Spleen (tissue), 11 donors: ENCODE measurements at regions not wholly inside any gene's neighbourhood (a gene's known extent, or its start where the extent isn't known, plus 50 kb on each side); places are given as distances from the start of the nearest gene placed in this dataset.

Source experiments
- DNase-seq: peaks from one replicate; pipeline ENCODE4 v3.0.0-alpha.2; 2020
- H3K27ac ChIP-seq, 8 donors: fragments of 200-600 bp; sonication (generic) in 7 of 8; 1 replicate in 4 of 8; 2 replicates in 4 of 8; pipeline versions ENCODE4 v1.5.0 to v1.8.0; 2016 to 2021; ENCODE audit warnings: inconsistent platforms in 4 of 8, mild to moderate bottlenecking in 4 of 8, moderate library complexity in 1 of 8
- H3K27me3 ChIP-seq, 7 donors: fragments of 200-600 bp; sonication (generic) in 6 of 7; replicated peaks in 1 of 7; 1 replicate in 4 of 7; 2 replicates in 3 of 7; pipeline versions ENCODE4 v1.5.0 to v1.8.0; 2016 to 2021; ENCODE audit warnings: inconsistent platforms in 3 of 7, mild to moderate bottlenecking in 1 of 7
- H3K36me3 ChIP-seq, 6 donors: fragments of 200-600 bp; sonication (generic) in 5 of 6; 1 replicate in 4 of 6; 2 replicates in 2 of 6; pipeline versions ENCODE4 v1.5.0 to v1.8.0; 2016 to 2021; ENCODE audit warnings: inconsistent platforms in 2 of 6
- H3K4me1 ChIP-seq, 6 donors: fragments of 200-600 bp; sonication (generic) in 5 of 6; 1 replicate in 3 of 6; 2 replicates in 3 of 6; pipeline versions ENCODE4 v1.5.0 to v1.8.0; 2016 to 2021; ENCODE audit warnings: inconsistent platforms in 3 of 6
- H3K4me3 ChIP-seq, 8 donors: fragments of 200-600 bp; sonication (generic) in 7 of 8; 1 replicate in 4 of 8; 2 replicates in 4 of 8; pipeline versions ENCODE4 v1.5.0 to v1.8.0; 2016 to 2021; ENCODE audit warnings: inconsistent platforms in 4 of 8, mild to moderate bottlenecking in 4 of 8, moderate library complexity in 2 of 8
- H3K9me3 ChIP-seq, 8 donors: fragments of 200-600 bp; sonication (generic) in 7 of 8; 1 replicate in 4 of 8; 2 replicates in 4 of 8; pipeline versions ENCODE4 v1.5.0 to v1.8.0; 2016 to 2021; ENCODE audit warnings: inconsistent platforms in 4 of 8
- CTCF ChIP-seq, 11 experiments: fragments of 200-600 bp in 7 of 11; fragments of 450-650 bp in 4 of 11; sonication (generic) in 4 of 11; IDR thresholded peaks in 8 of 11; conservative IDR thresholded peaks in 3 of 11; 1 replicate in 7 of 11; 2 replicates in 4 of 11; pipeline versions ENCODE4 v1.4.0 to v1.8.0; 2016 to 2021; ENCODE audit warnings: antibody characterized with exemption in 11 of 11, inconsistent platforms in 4 of 11, mild to moderate bottlenecking in 1 of 11
- POLR2A ChIP-seq, 3 donors: fragments of 450-650 bp; IDR thresholded peaks; one replicate each; pipeline ENCODE4 v1.5.1; 2017; ENCODE audit warnings: antibody characterized with exemption in 3 of 3, mild to moderate bottlenecking in 1 of 3
- POLR2AphosphoS5 ChIP-seq, 3 donors: sonication (generic); formaldehyde crosslinking; IDR thresholded peaks; one replicate each; pipeline ENCODE4 v1.5.1; 2017; ENCODE audit warnings: antibody characterized with exemption in 3 of 3
- WGBS, 5 donors: extraction: QIAGEN DNeasy Blood & Tissue Kit in 3 of 5; methylation state at CpG; one replicate each; pipeline versions ENCODE4 v1.1.5 to v1.1.7; 2013 to 2018; 5-methylcytosine and 5-hydroxymethylcytosine counted together
- intact Hi-C: fragments of 100-400 bp; cut with DNase I; formaldehyde crosslinking; loops from one replicate; pipeline ENCODE4 v1.15.0; 2023; ENCODE audit warnings: low total_unique reads
- donor health status: healthy with polysubstance abuse.
- donor health status: DM: no; HTN: no; CAD: no; lungs with moderate emphysema.
- donor health status: DM: no; HTN: no; CAD: no.
- donor health status: Bipolar disorder and iron deficiency.
- donor health status: healthy.
- donor health status: DM: no; HTN: no; CAD: no.
- donor health status: DM: yes; HTN: yes; CAD: no.

GRCh38 chr5:29924107-29924506, 1269.4 kb upstream of the CDH6 start:
- intact Hi-C loops = no loop called here
- no peak for TF ChIP-seq CTCF (IDR thresholded peaks at IDR 0.05 in 8 of 11, conservative IDR thresholded peaks at IDR 0.05 in 3 of 11)
- TF ChIP-seq POLR2A (IDR thresholded peaks at IDR 0.05) = no peak
- TF ChIP-seq POLR2AphosphoS5 (IDR thresholded peaks at IDR 0.05) = no peak
- 57 to 77% (median 62%) methylated on average over 2 of the region's 2 CpGs for WGBS, 5 donors
- DNase-seq = no peak
- H3K27me3 ChIP-seq = no peaks in the 10 kb centered on the region
- no peak overlapping the region for H3K27ac ChIP-seq
- H3K4me3 ChIP-seq = no peak overlapping the region
- no peaks in the 10 kb centered on the region for H3K36me3 ChIP-seq
- H3K9me3 ChIP-seq = peaks cover 0 to 21% (median 1%) of the 10 kb centered on the region in 8 donors
- H3K4me1 ChIP-seq = no peaks in the 10 kb centered on the region

- H3K4me3 ChIP-seq = no peak overlapping the region
- DNase-seq = no peak
- no peak overlapping the region for H3K27ac ChIP-seq
- no peaks in the 10 kb centered on the region for H3K27me3 ChIP-seq
- WGBS, 5 donors = 84 to 91% (median 87%) methylated on average over 15 of the region's 15 CpGs
- H3K36me3 ChIP-seq = no peaks in the 10 kb centered on the region
- TF ChIP-seq CTCF (IDR thresholded peaks at IDR 0.05 in 8 of 11, conservative IDR thresholded peaks at IDR 0.05 in 3 of 11) (no peak), POLR2AphosphoS5 (IDR thresholded peaks at IDR 0.05) (no peak), POLR2A (IDR thresholded peaks at IDR 0.05) (no peak)
- peaks cover 0 to 35% (median 20%) of the 10 kb centered on the region in 8 donors for H3K9me3 ChIP-seq
- no peaks in the 10 kb centered on the region for H3K4me1 ChIP-seq
- intact Hi-C loops = no loop called here
These were observed 1287.7 kb upstream of the CDH6 start for GRCh38 chr5:29905626-29906353.

- intact Hi-C loops = no loop called here
- DNase-seq = no peak
- 67 to 72% (median 68%) methylated on average over 2 of the region's 2 CpGs for WGBS, 5 donors
- Histone ChIP-seq H3K36me3 (no peaks in the 10 kb centered on the region), H3K9me3 (peaks cover 0 to 12% (median 6%) of the 10 kb centered on the region in 8 donors), H3K4me1 (no peaks in the 10 kb centered on the region), H3K27me3 (no peaks in the 10 kb centered on the region), H3K27ac (no peak overlapping the region), H3K4me3 (no peak overlapping the region)
- no peak for TF ChIP-seq POLR2A (IDR thresholded peaks at IDR 0.05)
- no peak for TF ChIP-seq CTCF (IDR thresholded peaks at IDR 0.05 in 8 of 11, conservative IDR thresholded peaks at IDR 0.05 in 3 of 11)
- no peak for TF ChIP-seq POLR2AphosphoS5 (IDR thresholded peaks at IDR 0.05)
These were observed 1290.6 kb upstream of the CDH6 start for GRCh38 chr5:29902859-29903258.

- H3K27ac ChIP-seq = no peak overlapping the region
- peaks cover 0 to 13% (median 5%) of the 10 kb centered on the region in 8 donors for H3K9me3 ChIP-seq
- H3K27me3 ChIP-seq = no peaks in the 10 kb centered on the region
- no peak for DNase-seq
- TF ChIP-seq POLR2A (IDR thresholded peaks at IDR 0.05) (no peak), POLR2AphosphoS5 (IDR thresholded peaks at IDR 0.05) (no peak), CTCF (IDR thresholded peaks at IDR 0.05 in 8 of 11, conservative IDR thresholded peaks at IDR 0.05 in 3 of 11) (no peak)
- no peaks in the 10 kb centered on the region for H3K36me3 ChIP-seq
- H3K4me3 ChIP-seq = no peak overlapping the region
- intact Hi-C loops = no loop called here
- 61 to 78% (median 64%) methylated on average over 2 of the region's 2 CpGs for WGBS, 5 donors
- H3K4me1 ChIP-seq = no peaks in the 10 kb centered on the region
These were observed 1293.9 kb upstream of the CDH6 start for GRCh38 chr5:29899583-29899982.
